HG03139 (cell line): ENCODE measurements at regions not wholly inside any gene's neighbourhood (a gene's known extent, or its start where the extent isn't known, plus 50 kb on each side); places are given as distances from the start of the nearest gene placed in this dataset.

Experiments used
- ATAC-seq: cut with Tn5 transposase; IDR thresholded peaks from one replicate; pipeline ENCODE4 v1.9.1; 2021; ENCODE audit not compliant: unreplicated experiment

GRCh38 chr21:43277481-43278351, 108.9 kb downstream of the CRYAA start:
- no peak for ATAC-seq

- no peak for ATAC-seq
Measured at GRCh38 chr21:43276811-43277210, 108.0 kb downstream of the CRYAA start.

- ATAC-seq: no peak
Measured at GRCh38 chr21:43275421-43276211, 106.8 kb downstream of the CRYAA start.

GRCh38 chr21:43274946-43275310, 106.1 kb downstream of the CRYAA start:
- no peak for ATAC-seq

- no peak for ATAC-seq
Measured at GRCh38 chr21:43274022-43274945, 105.5 kb downstream of the CRYAA start.

- no peak for ATAC-seq
Measured at GRCh38 chr21:43273708-43274021, 104.9 kb downstream of the CRYAA start.

- ATAC-seq: no peak
Measured at GRCh38 chr21:43273016-43273707, 104.4 kb downstream of the CRYAA start.

- ATAC-seq: no peak
Measured at GRCh38 chr21:43272591-43272990, 103.8 kb downstream of the CRYAA start.

- ATAC-seq: no peak
Measured at GRCh38 chr21:43271452-43272020, 102.7 kb downstream of the CRYAA start.

- no peak for ATAC-seq
Measured at GRCh38 chr21:43270800-43271301, 102.0 kb downstream of the CRYAA start.

- ATAC-seq: no peak
Measured at GRCh38 chr21:43269957-43270705, 101.3 kb downstream of the CRYAA start.

- ATAC-seq: no peak
Measured at GRCh38 chr21:43269440-43269839, 100.6 kb downstream of the CRYAA start.

GRCh38 chr21:43268804-43269186, 100.0 kb downstream of the CRYAA start:
- ATAC-seq: no peak

GRCh38 chr21:43268086-43268803, 99.4 kb downstream of the CRYAA start:
- ATAC-seq: no peak

GRCh38 chr21:43267391-43268085, 98.7 kb downstream of the CRYAA start:
- no peak for ATAC-seq

GRCh38 chr21:43266534-43266933, 97.7 kb downstream of the CRYAA start:
- ATAC-seq: no peak

- ATAC-seq: no peak
Measured at GRCh38 chr21:43262427-43262826, 93.6 kb downstream of the CRYAA start.
